ENCODE measurements at regions not wholly inside any gene's neighbourhood (a gene's known extent, or its start where the extent isn't known, plus 50 kb on each side); places are given as distances from the start of the nearest gene placed in this dataset.

DNA sequence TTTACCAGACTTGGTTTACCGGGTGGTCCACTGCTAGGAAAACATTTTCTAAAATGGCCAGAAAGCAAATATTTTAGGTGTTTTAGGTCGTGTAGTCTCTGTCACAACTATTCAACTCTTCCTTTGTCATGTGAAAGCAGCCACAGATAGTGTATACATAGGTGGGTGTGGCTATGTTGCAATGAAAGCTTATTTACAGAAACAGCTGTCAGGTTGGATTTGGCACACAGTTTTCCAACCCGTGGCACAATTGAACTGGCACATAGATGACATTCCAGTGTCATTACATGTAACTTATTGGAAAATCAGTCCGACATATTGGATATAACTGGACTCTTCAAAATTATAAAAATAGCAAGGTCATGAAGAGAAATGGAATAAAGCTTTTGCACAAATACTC, 68.9 kb upstream of the KCNQ5 start:
- DNase-seq (ENCODE audit: low read depth): peak; percentile 83
- H3K4me3 ChIP-seq (ENCODE audit: low read length): no peak overlapping the region
- TF ChIP-seq, protein P1, sequence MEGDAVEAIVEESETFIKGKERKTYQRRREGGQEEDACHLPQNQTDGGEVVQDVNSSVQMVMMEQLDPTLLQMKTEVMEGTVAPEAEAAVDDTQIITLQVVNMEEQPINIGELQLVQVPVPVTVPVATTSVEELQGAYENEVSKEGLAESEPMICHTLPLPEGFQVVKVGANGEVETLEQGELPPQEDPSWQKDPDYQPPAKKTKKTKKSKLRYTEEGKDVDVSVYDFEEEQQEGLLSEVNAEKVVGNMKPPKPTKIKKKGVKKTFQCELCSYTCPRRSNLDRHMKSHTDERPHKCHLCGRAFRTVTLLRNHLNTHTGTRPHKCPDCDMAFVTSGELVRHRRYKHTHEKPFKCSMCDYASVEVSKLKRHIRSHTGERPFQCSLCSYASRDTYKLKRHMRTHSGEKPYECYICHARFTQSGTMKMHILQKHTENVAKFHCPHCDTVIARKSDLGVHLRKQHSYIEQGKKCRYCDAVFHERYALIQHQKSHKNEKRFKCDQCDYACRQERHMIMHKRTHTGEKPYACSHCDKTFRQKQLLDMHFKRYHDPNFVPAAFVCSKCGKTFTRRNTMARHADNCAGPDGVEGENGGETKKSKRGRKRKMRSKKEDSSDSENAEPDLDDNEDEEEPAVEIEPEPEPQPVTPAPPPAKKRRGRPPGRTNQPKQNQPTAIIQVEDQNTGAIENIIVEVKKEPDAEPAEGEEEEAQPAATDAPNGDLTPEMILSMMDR (IDR thresholded peaks at IDR 0.05; ENCODE audit: insufficient read depth, low read depth, low read length, missing control alignments): no peak

DNA sequence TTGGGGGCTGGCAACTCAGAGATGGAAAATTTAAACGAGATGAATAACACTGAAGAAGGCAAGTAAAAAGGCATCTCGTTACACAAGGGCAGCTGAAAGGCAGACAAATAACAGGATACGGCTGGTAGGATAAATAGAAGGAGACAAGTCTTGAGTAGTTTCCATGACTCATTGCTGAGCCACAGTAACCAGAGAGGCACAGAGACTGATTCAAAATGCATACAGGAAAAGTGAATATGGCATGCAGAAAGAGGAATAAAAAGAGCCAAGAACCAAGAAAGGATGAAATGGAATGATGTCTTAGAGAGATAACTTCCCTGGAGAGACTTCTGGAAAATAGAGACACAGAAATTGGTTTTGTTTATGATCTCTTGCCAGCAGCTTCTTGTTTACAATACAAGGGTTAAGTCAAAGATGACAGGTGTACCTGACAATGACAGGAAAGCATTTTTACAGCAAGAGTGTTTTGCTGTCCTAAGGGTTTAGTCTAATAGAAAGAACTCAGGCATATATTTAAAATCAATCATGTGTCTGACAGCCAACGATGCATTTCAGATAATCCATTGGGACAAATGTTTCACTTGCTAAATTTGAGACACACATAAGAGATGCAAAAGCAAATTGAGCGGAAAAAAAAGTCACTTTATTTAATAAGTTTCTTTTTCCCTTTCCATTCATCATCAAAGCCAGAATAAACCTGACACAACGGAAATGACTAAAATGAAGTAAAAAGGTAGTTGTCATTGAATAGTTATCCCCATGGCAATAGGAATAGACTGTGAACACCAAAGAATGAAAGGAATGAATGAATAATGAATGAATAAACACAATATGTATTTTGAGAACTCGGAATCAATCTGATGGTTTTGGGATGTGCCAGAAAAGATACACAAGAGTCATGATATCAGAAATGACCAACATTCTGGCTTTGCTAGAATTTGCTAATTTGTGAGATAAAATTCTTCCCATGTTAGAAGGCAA, 68.0 kb upstream of the KCNQ5 start:
- no peak overlapping the region for H3K4me3 ChIP-seq (ENCODE audit: low read length)
- TF ChIP-seq, protein P1 (IDR thresholded peaks at IDR 0.05; ENCODE audit: insufficient read depth, low read depth, low read length, missing control alignments): no peak
- peak; percentile 95 for DNase-seq (ENCODE audit: low read depth)

DNA sequence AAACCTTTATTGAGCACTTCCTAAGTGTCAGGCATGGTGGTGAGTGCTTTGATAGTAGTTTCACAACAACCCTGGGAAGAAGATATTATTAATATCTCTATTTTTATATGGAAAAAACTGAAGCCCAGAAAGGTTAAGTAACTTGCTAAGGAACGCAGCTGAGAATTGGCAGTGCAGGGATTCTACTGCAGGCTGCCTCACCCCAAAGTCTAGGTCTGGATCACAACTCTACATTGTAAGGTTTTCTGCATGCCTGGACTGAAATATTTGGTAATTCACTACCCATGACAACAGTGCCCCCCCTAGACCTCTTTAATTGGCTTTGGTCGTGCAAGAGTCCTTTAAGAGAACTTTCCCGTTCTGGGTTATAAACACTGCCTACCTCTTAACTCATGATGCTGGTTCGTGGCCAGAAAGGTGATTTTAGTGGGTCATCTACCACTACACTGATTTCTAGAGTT, 67.1 kb upstream of the KCNQ5 start:
- DNase-seq (ENCODE audit: low read depth): peak; percentile 10
- H3K4me3 ChIP-seq (ENCODE audit: low read length): no peak overlapping the region
- TF ChIP-seq, protein P1 (IDR thresholded peaks at IDR 0.05; ENCODE audit: insufficient read depth, low read depth, low read length, missing control alignments): no peak

DNA sequence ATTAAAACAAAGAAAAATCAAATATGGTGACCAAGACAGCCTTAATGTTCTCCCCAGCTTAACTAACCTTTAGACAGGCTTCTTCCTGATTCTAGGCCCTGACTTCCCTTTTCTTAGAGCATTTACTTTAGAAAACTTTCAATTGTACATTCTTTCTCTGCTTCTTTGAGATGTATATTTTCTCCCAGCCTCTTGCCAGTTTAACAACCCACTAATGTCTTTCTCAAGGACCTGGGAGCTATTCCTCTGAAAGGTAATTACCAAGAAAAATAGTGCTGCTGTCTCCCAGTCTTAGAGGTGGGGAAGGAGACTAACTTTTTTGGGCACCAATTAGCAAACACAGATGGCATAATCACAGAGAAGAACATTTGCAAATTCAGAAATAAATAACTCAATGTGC, 62.8 kb upstream of the KCNQ5 start:
- DNase-seq (ENCODE audit: low read depth): no peak
- TF ChIP-seq, protein P1 (IDR thresholded peaks at IDR 0.05; ENCODE audit: insufficient read depth, low read depth, low read length, missing control alignments): no peak
- no peak overlapping the region for H3K4me3 ChIP-seq (ENCODE audit: low read length)

DNA sequence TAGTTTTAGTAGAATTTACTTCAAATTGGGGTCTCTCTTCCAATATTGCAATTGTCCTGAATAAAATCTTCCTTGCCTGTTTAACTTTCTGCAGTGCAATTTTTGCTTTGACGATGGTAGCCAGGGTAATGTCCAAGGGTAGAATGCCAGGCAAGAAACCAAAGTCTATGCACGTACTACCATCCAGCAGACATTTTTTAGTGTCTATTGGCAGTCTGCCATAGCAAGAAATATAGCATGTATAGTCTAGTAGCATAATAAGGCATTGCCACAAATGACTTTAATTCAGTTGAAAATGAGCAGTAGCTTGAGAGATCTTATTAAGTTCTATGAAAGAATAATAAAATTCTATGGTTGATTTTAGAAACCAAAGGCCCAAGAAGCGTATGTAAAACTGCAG, 62.3 kb upstream of the KCNQ5 start:
- no peak overlapping the region for H3K4me3 ChIP-seq (ENCODE audit: low read length)
- TF ChIP-seq, protein P1 (IDR thresholded peaks at IDR 0.05; ENCODE audit: insufficient read depth, low read depth, low read length, missing control alignments): no peak
- no peak for DNase-seq (ENCODE audit: low read depth)

DNA sequence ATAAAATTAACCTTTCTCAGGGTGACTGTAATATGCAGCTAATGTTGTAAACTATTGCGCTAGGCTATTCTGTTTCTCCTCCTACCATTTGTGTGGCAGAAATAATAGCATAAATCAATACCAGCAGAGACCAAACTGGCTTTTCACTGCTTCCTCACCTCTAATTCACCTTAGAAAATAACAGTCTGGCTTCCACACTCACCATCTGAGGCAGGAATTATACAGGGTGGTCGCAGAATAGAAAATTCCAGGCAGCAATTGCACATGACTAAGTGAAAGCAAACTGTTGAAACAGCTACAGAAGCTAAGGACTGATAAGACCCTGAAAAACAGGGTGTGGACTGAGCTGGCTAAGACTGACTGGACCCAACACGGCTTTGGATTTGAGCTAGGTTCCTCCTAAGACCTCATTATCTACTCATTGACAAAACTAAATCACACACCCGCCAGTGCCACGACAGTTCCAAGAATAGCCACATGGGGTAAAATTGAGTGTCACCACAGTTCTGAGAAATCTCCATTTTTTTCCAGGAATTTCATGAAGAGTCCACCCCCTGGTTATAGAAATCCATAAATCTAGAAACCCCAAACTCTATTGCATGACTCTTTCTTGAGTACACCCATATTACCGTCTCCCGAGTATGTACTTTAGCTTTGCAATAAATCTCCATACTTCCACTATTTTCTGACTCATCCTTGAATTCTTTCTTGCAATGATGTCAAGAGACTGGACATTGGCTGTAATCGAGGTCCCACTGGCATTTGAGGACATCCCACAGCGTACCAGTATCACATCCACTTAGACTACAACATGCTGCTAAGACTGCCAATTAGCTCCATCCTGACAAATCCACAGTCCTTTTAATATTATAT, 60.9 kb upstream of the KCNQ5 start:
- DNase-seq (ENCODE audit: low read depth): no peak
- H3K4me3 ChIP-seq (ENCODE audit: low read length): no peak overlapping the region
- TF ChIP-seq, protein P1 (IDR thresholded peaks at IDR 0.05; ENCODE audit: insufficient read depth, low read depth, low read length, missing control alignments): no peak
